ENCODE measurements at regions not wholly inside any gene's neighbourhood (a gene's known extent, or its start where the extent isn't known, plus 50 kb on each side); places are given as distances from the start of the nearest gene placed in this dataset.

- DNase-seq (no peak), FAIRE-seq (no peak)
- H3K4me3 ChIP-seq (ENCODE audit: low read length in 3 of 3), result no peak overlapping the region
- H3K27me3 ChIP-seq (ENCODE audit: control insufficient read depth, insufficient read depth, low read length), result no peaks in the 10 kb centered on the region
- no peak overlapping the region for H3K9ac ChIP-seq (ENCODE audit: low read length in 3 of 3)
- H3K36me3 ChIP-seq (ENCODE audit: control insufficient read depth in 2 of 3, insufficient read depth in 3 of 3, low read length in 3 of 3), result no peaks in the 10 kb centered on the region
- H3K27ac ChIP-seq (ENCODE audit: low read depth in 2 of 2, low read length in 2 of 2), result no peak overlapping the region
- TF ChIP-seq CTCF (IDR thresholded peaks at IDR 0.05; ENCODE audit: borderline replicate concordance, extremely low read depth, insufficient read depth), result no peak
- peaks cover 0 to 12% (median 3%) of the 10 kb centered on the region in 3 donors for H3K9me3 ChIP-seq (ENCODE audit: control insufficient read depth in 2 of 3, insufficient read depth in 1 of 3, low read length in 3 of 3)
- intact Hi-C loops (cut with DNase I), result no loop called here
- no peaks in the 10 kb centered on the region for H3K4me1 ChIP-seq (ENCODE audit: control insufficient read depth in 2 of 3, insufficient read depth in 2 of 3, low read depth in 1 of 3, low read length in 3 of 3)
Measured at GRCh38 chr5:40172721-40173120, 507.0 kb upstream of the PTGER4 start.

DNA sequence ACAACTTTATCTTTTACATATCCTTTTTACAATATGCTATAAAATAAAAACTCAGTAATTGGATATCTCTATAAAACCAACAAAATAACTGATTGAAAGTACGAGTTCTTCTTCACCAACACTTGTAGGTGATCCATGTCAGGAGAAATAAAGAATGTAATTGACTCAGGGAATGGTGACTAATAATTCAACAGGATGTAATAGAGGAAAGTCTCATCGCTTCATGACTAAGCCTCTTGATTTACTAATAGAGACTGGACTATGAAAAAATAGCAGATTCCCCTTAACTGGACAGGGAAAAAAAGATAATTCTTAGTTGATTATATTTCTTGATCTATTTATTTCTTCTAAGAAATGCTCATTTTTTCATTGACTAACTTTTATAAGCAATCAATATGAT is 507.7 kb upstream of the PTGER4 start:
- Histone ChIP-seq H3K9me3 (ENCODE audit: control insufficient read depth in 2 of 3, insufficient read depth in 1 of 3, low read length in 3 of 3) (peaks cover 0 to 9% (median 3%) of the 10 kb centered on the region in 3 donors), H3K36me3 (ENCODE audit: control insufficient read depth in 2 of 3, insufficient read depth in 3 of 3, low read length in 3 of 3) (no peaks in the 10 kb centered on the region), H3K27ac (ENCODE audit: low read depth in 2 of 2, low read length in 2 of 2) (no peak overlapping the region), H3K27me3 (ENCODE audit: control insufficient read depth, insufficient read depth, low read length) (no peaks in the 10 kb centered on the region), H3K4me1 (ENCODE audit: control insufficient read depth in 2 of 3, insufficient read depth in 2 of 3, low read depth in 1 of 3, low read length in 3 of 3) (no peaks in the 10 kb centered on the region), H3K4me3 (ENCODE audit: low read length in 3 of 3) (no peak overlapping the region), H3K9ac (ENCODE audit: low read length in 3 of 3) (no peak overlapping the region)
- no peak for FAIRE-seq
- TF ChIP-seq CTCF (IDR thresholded peaks at IDR 0.05; ENCODE audit: borderline replicate concordance, extremely low read depth, insufficient read depth), result no peak
- intact Hi-C loops (cut with DNase I), result no loop called here
- DNase-seq, result no peak

- TF ChIP-seq CTCF (IDR thresholded peaks at IDR 0.05; ENCODE audit: borderline replicate concordance, extremely low read depth, insufficient read depth), result no peak
- Histone ChIP-seq H3K36me3 (ENCODE audit: control insufficient read depth in 2 of 3, insufficient read depth in 3 of 3, low read length in 3 of 3) (no peaks in the 10 kb centered on the region), H3K9me3 (ENCODE audit: control insufficient read depth in 2 of 3, insufficient read depth in 1 of 3, low read length in 3 of 3) (peaks cover 0 to 7% (median 3%) of the 10 kb centered on the region in 3 donors), H3K4me1 (ENCODE audit: control insufficient read depth in 2 of 3, insufficient read depth in 2 of 3, low read depth in 1 of 3, low read length in 3 of 3) (no peaks in the 10 kb centered on the region), H3K9ac (ENCODE audit: low read length in 3 of 3) (no peak overlapping the region), H3K27ac (ENCODE audit: low read depth in 2 of 2, low read length in 2 of 2) (no peak overlapping the region), H3K27me3 (ENCODE audit: control insufficient read depth, insufficient read depth, low read length) (no peaks in the 10 kb centered on the region), H3K4me3 (ENCODE audit: low read length in 3 of 3) (no peak overlapping the region)
- FAIRE-seq, result no peak
- intact Hi-C loops (cut with DNase I), result no loop called here
- DNase-seq, result no peak
Measured at GRCh38 chr5:40167283-40167682, 512.4 kb upstream of the PTGER4 start.

DNA sequence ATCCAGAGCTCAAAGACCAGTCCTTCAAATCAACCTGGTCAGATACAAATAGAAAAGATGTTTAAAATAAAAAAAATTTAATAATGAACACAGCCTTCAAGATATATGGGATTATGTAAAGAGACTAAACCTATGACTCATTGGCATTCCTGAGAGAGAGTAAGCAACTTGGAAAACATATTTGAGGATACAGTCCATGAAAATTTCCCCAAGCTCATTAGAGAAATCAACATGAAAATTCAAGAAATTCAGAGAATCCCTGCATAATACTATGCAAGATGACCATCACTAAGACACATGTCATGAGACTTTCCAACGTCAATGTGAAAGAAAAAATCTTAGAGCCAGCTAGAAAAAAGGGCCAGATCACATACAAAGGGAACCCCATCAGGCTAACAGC is 512.9 kb upstream of the PTGER4 start:
- Histone ChIP-seq H3K4me3 (ENCODE audit: low read length in 3 of 3) (no peak overlapping the region), H3K9me3 (ENCODE audit: control insufficient read depth in 2 of 3, insufficient read depth in 1 of 3, low read length in 3 of 3) (peaks cover 0 to 7% (median 3%) of the 10 kb centered on the region in 3 donors), H3K27ac (ENCODE audit: low read depth in 2 of 2, low read length in 2 of 2) (no peak overlapping the region), H3K27me3 (ENCODE audit: control insufficient read depth, insufficient read depth, low read length) (no peaks in the 10 kb centered on the region), H3K9ac (ENCODE audit: low read length in 3 of 3) (no peak overlapping the region), H3K4me1 (ENCODE audit: control insufficient read depth in 2 of 3, insufficient read depth in 2 of 3, low read depth in 1 of 3, low read length in 3 of 3) (no peaks in the 10 kb centered on the region), H3K36me3 (ENCODE audit: control insufficient read depth in 2 of 3, insufficient read depth in 3 of 3, low read length in 3 of 3) (no peaks in the 10 kb centered on the region)
- FAIRE-seq, result no peak
- no peak for DNase-seq
- intact Hi-C loops (cut with DNase I), result no loop called here
- no peak for TF ChIP-seq CTCF (IDR thresholded peaks at IDR 0.05; ENCODE audit: borderline replicate concordance, extremely low read depth, insufficient read depth)
